Pons (tissue), 1 donor: ENCODE measurements at regions not wholly inside any gene's neighbourhood (a gene's known extent, or its start where the extent isn't known, plus 50 kb on each side); places are given as distances from the start of the nearest gene placed in this dataset.
"Not testable (repeated sequence)": the region's sequence is repeated elsewhere in the genome, so short reads cannot be mapped to it uniquely, and the experiment has no call there.

ENCODE experiments used
- DNase-seq: peaks from one replicate; pipeline ENCODE4 v3.0.0-alpha.2; 2016; ENCODE audit warnings: low spot score

DNA sequence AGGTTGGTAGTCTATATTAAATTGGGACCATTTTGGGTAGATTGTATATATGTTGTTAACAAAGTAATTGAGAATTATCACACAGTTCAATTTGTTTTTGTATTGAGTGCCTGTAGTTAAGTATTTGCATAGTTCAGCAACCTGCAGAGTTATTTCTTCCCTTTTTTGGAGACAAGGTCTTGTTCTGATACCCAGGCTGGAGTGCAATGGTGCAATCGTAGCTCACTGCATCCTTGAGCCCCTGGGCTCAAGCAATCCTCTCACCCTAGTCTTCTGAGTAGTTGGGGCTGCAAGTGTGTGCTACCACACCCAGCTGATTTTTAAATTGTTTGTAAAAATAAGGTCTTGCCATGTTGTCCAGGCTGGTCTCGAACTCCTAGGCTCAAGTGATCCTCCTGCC lies 250.5 kb downstream of the UTRN start:
- no peak for DNase-seq

DNA sequence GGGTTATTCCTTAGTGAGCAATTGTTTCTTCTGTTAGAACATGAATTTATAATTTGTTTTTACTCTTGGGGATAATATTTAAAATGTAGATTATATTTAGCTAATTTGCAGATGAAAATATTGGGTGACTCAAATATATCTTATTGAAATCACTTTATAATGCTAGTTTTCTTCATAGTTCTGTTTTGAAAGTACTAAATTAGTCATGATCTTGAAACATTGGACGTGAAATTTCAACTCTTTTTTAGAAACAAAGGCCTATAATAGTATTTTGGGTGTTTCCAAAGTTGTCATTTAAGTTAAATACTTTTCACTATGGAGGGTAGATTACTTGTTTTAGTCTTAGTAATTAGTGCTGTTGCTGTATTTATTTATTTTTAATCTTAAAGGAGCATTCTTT lies 250.9 kb downstream of the UTRN start:
- no peak for DNase-seq

DNA sequence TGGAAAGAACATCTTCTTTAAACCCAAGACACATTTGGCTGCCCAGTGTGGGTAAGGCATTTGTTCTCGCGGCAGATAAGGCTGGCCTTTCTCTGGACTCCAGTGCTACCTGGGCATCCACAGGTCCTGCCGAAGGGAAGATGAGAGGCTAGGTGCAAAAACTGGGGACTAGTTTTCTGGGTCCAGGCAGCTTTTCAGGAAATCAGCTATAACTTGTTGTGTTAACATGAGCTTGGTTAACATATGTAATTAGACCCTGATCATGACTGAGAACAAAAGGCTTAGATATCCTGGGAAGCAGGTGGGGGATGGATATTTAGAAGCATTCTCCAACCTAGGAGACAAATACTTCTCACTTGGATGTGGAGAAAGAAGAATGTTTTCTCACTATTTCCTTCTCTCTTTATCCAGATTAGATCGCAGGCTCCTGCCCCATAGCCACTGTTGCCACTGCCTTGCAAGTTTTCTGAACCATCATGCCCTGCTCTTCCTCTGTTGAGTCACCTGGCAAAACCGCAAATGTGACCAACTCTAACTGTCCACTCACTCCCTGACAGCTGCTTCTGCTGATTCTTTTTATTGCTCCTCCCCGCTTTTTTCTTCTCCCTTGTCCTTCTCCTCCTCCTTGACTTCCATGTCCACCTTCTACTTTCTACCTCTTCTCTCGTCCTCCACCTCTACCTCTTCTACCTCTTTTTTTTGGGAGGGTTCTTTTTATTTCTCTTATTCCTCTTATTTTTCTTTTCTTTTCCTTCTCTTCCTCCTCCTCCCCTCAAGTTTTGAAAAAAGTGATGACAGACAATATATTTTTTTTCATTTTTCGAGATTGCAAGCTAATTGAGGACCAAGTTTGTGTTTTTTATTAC lies 258.1 kb downstream of the UTRN start:
- no peak for DNase-seq

DNA sequence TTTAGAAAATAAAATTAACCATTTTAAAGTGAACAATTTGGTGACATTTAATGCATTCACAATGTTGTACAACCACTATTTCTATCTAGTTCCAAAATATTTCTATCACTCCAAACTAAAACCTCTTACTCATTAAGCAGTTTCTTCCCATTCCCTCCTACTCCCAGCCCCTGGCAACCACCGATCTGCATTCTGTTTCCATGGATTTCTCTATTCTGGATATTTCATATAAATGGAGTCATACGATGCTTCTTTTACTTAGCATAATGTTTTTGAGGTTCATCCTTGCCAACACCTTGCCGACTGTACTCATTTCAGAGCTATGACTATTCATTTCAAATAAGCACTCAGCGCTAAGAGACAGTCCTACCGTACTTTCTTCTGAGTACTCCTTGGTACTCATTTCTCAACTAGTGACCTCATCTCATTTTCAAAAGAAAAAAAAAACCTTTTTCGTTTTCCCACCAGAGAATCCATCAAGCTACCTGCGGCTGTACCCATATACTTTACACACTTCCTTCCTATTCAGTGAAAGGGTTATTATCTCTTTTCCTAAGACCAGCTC lies 259.2 kb downstream of the UTRN start:
- DNase-seq: no peak

DNA sequence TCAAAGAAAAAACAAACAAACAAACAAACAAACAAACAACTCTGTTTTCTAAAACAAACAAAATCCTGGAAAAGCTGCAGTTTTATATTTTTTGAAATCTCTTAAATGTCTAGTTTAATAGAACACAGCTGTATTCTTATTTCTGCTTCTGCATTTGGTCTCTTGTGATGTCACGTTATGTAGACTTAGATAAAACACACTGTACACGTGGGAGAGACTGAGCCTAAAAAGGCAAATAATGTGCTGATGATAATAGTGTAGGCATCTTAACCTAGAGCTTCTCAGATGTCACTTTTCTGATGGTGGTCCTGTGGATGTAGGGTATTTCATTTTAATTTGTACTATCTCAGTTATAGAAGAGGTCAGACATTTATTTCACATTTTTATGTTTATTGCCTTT lies 261.7 kb downstream of the UTRN start:
- no peak for DNase-seq

DNA sequence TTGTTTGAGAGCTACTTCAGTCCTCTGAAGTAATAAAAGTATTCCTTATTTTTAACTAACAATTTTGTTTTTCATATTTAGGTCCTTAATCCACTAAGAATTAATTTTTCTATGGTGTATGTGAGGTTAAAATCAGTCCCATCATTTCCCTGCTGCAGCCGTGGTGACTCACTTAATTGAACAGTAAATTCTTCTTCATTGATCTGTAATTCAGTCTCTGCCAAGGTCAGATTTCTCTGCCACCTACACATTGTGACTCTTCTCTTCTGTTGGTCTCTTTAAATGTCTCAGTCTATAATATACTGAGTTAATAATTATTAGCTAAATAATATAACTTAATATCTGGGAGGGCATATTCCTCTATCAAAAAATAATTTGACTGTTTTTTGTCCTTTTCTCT lies 262.3 kb downstream of the UTRN start:
- DNase-seq: no peak

DNA sequence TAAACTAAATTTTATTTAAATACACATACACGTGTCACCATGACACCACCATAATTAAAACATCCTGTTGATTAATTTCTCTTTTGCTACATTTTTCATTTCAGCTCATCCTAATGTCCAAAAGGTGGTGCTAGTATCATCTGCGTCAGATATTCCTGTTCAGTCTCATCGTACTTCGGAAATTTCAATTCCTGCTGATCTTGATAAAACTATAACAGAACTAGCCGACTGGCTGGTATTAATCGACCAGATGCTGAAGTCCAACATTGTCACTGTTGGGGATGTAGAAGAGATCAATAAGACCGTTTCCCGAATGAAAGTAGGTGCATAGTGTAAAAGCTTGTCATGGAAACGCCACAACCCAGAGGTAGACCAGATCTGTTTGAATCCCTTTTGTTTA lies 263.4 kb downstream of the UTRN start:
- DNase-seq: no peak

DNA sequence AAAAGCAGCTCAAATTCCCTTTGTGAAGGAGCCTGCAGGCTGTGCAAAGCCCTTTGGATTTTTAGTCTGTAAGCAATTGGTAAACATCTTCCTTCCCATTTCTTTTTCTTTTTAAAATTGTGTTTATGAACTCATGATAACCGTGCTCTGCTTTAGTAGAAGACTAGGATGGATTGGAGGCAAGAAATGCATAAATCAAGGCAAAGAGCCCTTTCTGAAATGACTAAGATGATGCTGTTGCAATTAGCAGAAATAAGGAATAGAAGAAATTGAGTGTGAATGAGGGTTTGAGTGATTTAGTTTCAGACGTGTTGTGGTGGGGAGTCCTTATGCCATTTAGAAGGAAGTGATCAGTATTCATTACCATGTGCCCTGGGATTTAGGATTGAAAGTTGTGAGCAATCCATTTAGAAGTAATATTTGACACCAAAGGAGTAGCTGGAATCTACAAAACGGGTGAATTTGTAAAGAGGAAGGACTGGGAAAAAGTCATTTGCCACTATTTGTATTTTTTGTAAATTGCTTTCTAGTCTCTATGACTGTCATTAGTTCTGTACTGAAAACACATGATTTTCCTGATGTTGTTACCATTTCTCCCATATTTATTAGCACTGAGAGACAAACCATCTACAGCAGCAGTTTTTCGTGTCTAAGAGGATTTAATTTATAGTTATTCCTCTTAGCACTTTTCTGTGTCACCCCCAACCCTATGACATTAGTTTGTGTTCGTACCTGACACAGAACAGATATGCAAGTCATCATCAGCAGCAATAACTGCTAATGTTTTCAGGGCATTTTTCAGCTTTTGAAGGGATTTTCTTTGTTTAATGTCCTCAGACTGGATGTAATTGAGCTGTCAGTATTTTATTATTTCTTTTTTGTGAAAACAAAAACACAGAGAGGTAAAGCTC lies 265.0 kb downstream of the UTRN start:
- no peak for DNase-seq

DNA sequence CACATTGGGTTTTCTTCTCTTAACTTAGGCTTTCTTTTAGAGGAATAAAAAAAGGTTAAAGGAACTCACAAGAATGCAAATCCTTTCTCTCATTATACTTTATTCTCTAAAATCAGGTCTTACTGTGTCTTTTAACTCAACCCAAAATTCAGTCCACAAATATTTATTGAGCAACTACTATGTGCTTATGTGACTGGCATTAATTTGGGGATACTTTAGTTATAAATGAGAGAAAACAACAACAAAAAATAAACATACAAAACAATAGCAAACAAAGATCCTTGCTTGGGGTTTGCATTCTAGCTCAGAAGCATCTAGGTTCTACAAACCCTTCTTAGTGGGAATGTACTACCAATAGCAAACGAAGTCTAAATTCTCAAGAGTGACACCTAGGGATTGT lies 266.2 kb downstream of the UTRN start:
- DNase-seq: no peak

DNA sequence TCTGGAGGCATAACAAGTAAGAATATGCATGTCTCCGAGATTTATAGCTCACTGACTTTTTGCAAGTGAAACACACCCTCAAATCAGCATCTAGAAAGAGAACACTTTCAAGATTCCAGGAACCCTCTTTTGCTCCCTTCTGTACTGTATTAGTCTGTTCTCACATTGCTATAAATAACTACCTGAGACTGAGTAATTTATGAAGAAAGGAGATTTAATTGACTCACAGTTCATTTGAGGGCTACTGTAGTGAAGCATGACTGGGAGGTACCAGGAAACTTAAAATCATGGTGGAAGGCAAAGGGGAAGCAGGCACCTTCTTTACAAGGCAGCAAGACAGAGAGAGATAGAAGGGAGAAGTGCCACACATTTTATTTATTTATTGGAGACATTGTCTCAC lies 269.9 kb downstream of the UTRN start:
- DNase-seq: no peak

DNA sequence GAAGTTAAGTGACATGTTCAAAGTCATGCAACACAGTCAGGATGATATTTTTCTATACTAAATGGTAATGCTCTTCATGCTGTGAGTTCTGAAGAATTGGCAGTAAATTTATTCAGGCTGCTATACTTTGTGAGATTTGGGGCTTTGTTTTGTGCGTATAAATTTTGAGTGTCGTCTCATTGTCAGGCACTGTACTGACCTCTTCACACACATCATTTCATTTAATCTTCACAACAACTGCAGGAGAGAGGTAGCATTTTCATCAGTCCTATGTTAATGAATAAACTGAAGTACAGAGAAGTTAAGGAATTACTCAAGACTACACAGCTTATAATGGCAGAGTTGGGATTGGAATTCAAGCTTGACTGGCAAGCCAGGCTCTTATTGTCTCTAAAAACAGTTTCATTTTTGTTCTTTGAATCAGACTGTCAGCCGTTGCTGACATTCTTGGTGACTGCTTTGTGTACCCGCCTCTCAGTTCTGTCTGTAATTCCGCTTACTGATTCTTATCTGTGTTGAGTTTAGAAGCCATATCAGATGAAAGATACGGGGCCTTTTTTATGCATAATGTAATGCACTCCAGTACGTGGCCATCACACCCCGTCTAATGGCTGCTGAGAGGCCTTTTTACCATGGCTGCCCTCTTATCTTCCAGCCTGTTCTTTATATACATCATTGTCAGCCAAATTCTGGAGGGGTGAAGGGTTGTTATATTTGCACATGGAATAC lies 274.9 kb downstream of the UTRN start:
- DNase-seq: no peak

DNA sequence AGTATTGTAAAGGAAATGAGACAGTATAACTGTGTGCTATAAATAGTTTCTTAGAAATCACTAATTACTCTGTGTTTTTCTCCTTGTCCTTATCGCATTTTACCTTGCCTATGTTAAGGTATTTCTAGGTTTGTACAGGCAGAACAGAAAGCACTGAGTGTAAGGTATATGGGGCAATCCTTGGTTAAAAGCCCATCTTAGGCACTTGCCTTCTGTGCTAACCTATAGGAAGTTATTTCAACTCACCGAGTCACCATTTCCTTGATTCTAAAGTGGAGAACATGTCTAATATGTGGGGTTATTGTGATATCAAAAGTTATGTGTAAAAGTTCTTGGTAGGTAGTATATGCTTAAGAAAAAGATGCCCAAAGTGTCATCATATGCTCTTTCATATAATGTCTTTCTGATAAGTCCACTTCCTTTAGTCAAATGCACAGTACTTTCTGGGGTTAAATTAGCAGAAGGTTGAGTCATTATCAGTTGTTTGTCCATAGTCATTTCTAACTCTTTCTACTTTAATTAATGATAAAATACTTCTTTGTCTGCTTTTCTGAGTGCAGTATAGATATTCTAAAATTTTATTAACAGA lies 276.4 kb downstream of the UTRN start:
- DNase-seq: no peak

DNA sequence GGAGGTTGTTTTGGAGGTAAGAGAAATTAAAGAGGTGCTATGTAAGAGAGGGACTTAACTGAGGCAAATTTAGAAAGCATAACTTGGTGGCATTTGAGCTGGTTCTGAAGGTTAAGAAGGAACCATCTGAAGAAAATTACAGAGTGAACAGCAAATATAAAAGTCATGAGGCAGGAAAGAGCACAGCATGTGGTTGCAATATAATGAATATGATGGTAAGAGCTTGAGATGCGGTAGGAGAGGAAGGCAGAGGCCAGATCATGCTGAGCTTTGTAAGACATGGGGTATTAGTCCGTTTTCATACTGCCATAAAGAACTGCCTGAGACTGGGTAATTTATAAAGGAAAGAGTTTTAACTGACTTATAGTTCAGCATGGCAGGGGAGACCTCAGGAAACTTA lies 279.1 kb downstream of the UTRN start:
- no peak for DNase-seq

DNA sequence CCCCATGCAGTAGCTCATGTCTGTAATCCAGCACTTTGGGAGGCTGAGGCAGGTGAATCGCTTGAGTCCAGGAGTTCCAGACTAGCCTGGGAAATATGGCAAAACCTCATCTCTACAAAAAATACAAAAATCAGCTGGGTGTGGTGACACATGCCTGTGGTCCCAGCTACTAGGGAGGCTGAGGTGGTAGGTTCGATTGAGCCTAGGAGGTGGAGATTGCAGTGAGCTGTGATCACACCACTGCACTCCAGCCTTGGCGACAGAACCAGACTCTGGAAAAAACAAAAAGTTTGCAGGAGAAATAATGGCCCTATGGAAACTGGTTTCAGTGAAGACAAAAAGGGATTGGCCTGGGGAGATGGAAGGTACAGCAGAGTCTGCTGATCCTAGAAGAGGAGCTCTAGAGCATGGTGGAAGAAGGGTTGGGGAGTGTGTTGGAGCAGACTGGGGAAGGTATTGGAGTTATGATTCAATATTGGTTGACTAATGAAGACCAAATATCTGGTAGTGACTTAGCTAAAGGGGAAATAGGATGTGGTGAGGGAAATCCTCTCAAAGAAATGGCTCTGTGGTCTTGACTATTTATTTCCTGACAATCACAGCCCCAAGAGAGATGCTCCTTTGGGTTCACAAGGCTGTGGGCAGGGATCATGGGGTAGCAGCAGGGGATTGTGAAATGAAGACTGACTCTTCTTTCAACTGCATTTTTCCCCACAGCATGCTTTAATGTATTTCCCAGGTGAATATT lies 281.9 kb downstream of the UTRN start:
- no peak for DNase-seq

DNA sequence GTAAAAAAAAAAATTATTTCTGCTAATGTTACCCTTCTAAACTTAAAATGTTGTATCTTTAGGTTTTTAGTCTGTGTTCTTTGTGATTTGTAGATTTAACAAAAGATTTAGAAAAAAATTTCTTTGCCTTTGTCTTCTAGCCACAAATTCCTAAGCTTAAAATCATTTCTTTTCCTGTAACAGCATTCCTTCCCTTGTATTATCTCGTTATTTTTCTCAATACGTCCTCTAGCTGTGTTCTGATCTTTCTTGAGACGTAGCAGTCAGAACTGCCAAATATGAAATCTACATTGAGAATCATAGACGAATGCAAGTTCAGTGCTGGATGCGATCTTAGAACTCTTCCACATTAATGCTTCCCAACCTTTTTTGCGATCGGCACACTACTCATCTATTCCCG lies 283.1 kb downstream of the UTRN start:
- DNase-seq: no peak

DNA sequence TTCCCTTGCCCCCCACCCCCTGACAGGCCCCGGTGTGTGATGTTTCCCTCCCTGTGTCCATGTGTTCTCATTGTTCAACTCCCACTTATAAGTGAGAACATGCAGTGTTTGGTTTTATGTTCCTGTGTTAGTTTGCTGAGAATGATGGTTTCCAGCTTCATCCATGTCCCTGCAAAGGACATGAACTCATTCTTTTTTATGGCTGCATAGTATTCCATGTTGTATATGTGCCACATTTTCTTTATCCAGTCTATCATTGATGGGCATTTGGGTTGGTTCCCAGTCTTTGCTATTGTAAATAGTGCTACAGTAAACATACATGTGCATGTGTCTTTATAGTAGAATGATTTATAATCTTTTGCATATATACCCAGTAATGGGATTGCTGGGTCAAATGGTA lies 287.4 kb downstream of the UTRN start:
- not testable (repeated sequence) for DNase-seq

DNA sequence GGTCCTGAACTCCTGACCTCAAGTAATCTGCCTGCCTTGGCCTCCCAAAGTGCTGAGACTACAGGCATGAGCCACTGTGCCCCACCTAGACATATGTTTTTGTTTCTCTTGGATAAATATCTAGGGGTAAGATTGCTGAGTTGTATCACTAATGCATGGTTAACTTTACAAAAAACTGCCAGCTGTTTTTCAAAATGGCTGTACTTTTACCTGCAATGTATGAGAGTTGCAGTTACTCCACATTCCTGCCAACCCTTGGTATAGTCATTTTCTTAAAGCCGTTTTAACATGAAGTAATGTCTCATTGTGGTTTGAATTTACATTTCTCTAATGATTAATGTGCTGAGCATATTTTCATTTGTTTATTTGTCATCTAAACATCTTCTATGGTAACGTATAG lies 289.7 kb downstream of the UTRN start:
- DNase-seq: no peak

DNA sequence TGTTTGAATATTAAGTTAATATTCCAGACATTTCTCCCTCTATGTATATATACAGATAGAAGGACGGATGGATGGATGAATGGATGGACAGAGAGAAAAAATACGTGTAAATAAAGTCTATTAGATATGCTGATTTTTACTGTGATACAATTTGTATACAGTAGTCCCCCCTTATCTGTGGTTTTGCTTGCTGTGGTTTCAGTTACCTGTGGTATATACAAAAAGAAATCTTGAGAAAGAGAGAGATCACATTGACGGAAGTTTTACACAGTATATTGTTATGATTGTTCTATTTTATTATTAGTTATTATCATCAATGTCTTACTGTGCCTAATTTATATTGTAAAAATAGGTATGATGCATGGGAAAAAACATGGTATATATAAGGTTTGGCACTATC lies 290.2 kb downstream of the UTRN start:
- no peak for DNase-seq

DNA sequence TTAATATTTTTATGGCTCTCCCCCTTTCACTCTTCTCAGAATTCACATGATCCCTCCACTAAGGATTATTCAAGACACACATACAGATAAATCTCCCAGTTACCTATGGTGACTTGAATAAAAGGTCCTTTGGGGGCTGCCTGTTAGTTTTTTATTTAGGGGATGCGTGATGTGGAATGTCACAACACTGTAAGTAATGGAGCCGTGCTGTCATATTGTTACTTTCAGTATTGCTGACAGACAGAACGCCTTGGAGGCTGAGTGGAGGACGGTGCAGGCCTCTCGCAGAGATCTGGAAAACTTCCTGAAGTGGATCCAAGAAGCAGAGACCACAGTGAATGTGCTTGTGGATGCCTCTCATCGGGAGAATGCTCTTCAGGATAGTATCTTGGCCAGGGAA lies 291.7 kb downstream of the UTRN start:
- no peak for DNase-seq

DNA sequence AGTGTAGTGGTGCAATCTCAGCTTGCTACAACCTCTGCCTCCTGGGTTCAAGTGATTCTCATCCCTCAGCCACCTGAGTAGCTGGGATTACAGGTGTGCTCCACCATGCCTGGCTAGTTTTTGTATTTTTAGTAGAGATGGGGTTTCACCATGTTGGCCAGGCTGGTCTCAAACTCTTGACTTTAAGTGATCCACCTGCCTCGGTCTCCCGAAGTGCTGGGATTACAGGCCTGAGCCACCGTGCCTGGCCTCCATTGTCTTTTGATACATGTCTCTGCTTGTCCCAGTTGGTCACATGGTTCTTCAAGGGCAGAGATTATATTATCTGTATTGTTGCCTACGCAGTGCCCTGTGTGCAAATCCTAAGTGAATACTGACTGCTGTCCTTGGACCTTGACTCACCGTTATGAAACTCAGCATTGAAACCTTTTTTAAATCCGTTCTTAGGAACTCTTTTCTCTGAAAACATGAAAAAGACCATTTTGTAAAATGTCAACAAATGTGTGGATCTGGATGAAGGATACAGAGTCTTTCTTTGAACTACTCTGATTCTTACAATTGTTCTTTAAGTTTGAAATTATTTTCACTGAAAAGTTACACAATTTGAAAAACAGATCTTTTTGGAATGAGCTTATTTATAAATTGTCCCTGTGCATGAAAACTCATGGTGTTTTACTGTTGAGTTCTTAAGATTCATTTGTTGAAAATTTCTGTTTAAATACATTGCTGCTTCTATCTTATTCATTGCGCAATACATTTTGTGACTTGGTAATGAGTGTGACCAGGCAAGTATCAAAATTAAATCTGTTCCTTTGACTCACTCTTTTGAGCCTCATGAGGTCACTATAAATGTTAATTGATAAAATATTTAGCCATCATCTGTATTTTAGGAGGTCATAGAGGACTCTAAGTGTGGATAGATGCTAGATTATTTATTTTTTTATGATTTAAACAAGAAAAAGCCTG lies 293.5 kb downstream of the UTRN start:
- no peak for DNase-seq
